NCI-H526 treated with DMSO at 0.1 percent for 48 hours (cell line): ENCODE measurements at regions not wholly inside any gene's neighbourhood (a gene's known extent, or its start where the extent isn't known, plus 50 kb on each side); places are given as distances from the start of the nearest gene placed in this dataset.
A peak's percentile ranks its signal among the peaks of the same experiment; 100 is the strongest.
"Not testable (repeated sequence)": the region's sequence is repeated elsewhere in the genome, so short reads cannot be mapped to it uniquely, and the experiment has no call there.

ENCODE experiments used
- DNase-seq: peaks from one replicate; lab custom pipeline; 2025; lab: John Stamatoyannopoulos, UW

GRCh38 chr7:133132906-133133305, 51.0 kb upstream of the CHCHD3 start:
- no peak for DNase-seq

GRCh38 chr7:133134810-133135209, 52.9 kb upstream of the CHCHD3 start:
- DNase-seq: no peak

DNA sequence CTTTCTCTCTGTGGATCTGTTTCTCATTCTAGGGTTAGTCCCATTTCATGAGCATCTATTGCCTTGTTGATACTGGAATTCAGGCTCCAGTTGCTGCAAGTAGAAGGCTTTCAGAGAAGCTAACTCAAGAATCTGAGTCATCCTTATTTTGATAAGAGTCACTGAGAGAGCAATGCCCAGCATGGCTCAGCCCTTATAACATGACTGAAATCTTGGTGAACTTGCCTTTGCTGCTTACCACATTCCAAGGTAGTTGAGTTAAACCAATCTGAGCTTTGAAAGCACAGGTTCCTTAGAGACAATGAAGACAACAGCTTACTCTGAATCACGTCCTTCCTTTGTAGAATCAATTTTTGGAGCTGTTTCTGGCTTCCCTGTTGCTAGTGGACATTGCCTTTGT, 53.6 kb upstream of the CHCHD3 start:
- no peak for DNase-seq

DNA sequence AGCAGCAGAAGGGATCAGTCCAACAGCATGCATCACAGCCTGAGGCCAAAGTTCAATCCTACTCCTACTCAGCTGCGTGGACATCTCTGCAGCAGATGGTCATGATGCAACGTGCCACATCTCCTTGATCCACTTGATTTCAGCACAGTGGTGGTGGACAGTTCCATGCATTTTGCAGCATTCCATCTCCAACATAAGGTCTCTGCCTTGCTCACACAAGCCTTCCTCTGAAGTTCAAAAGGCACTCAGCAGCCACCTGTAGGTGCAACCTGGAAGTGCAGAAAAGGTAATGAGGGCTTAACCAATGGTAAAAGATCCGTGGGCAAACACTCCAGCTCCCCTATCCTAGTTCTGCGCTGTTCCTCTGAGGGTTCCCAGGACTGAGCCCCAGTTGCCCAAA, 57.5 kb upstream of the CHCHD3 start:
- no peak for DNase-seq

GRCh38 chr7:133139801-133140200, 57.9 kb upstream of the CHCHD3 start:
- no peak for DNase-seq

DNA sequence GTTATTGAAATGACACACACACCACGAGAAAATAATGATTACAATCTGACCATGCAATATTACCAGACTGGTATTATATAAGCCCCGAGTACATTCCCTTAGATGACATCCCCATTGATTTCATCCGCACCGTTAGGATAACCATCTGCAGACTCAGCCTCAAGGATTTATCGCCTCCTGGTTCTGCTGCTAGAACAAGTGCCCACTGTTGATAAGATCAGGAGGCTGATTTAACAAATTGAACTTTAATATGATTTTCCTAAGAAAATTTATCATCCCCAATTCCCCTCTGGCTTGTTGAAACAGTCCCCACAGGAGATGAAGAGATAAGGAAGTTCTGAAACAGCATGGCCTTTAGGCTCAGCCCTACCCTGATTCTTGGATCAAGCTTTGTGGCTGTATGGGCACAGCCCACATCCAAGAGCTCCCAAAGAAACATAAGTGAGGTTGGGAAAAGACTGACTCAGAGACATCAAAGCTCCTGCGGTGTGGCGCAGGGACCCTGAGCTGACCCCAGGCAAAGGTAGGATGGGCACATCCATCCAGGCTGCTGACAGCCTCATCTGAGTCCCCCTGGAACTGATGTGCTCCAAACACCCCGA, 59.2 kb upstream of the CHCHD3 start:
- DNase-seq: no peak

- no peak for DNase-seq
These were observed 68.9 kb upstream of the CHCHD3 start for GRCh38 chr7:133150760-133151159.

DNA sequence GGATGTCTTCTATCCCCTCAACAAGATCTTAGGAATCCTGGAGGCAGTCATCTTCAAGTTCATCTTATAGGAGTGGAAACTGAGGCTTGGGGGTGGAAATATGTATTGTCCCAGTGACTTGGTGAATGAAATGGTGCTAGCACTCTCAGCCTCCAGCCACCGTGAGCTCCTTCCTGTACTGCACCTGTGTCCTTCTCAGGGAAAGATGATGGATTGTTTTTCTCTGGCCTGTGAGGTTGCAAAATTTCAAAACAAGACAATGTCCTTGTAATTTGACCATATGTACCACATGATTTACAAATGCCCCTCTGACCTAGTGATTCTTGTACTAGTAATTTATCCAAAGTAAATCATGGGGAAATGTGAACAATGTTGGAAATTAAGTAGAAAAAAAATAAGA, 71.0 kb upstream of the CHCHD3 start:
- no peak for DNase-seq

DNA sequence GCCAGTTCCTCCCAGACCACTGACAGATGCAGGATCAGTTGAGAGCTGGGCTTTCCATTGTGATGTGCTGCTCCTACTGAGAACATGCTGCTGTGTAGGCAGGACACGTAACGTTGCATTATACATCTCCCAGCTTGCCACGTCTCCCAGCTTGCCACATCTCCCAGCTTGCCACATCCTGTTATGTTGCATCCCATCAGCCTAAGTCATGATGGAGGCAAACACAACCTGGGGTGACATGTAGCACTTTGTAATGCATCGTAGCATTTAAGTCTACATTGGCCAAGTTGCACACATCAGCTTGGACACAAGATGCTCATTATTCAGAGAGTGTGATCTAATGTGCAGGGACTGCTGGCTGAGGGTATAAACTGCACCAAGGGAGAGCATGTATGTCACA, 73.3 kb upstream of the CHCHD3 start:
- no peak for DNase-seq

DNA sequence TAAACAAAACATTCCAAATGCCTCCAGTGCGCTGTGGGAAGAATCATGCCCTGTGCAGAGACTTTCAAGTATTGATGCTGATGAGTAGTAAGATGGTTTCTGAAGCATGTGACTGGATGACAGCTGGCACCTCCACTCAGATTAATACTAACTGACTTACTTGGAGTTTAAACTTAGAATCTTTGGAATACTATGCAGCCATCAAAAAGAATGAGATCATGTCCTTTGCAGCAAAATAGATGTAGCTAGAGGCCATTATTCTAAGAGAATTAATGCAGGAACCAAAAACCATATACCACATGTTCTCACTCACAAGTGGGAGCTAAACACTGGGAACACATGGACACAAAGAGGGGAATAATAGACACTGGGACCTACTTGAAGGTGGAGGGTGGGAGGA, 73.8 kb upstream of the CHCHD3 start:
- no peak for DNase-seq

GRCh38 chr7:133157045-133157444, 75.2 kb upstream of the CHCHD3 start:
- no peak for DNase-seq

- no peak for DNase-seq
These were observed 82.6 kb upstream of the CHCHD3 start for GRCh38 chr7:133164498-133164897.

DNA sequence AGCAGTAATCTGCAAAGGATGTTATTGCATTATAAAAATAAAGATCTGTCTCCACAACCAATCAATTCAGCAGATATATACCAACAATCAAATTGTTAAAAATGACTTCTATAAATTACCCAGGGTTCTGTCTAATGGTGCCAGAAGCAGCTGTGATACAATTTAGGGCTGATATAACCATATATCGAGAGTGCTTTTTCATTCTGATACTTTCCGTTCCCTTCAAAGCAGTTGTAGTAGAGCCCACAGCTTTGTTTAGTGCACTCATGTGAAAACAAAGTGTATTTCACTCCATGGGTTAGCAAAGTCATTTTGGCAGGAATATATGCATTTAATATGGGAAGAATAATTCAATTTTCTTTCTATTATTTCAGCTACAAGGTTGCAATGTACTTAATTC, 83.1 kb upstream of the CHCHD3 start:
- no peak for DNase-seq

GRCh38 chr7:133165529-133165928, 83.6 kb upstream of the CHCHD3 start:
- DNase-seq: peak; percentile 12

DNA sequence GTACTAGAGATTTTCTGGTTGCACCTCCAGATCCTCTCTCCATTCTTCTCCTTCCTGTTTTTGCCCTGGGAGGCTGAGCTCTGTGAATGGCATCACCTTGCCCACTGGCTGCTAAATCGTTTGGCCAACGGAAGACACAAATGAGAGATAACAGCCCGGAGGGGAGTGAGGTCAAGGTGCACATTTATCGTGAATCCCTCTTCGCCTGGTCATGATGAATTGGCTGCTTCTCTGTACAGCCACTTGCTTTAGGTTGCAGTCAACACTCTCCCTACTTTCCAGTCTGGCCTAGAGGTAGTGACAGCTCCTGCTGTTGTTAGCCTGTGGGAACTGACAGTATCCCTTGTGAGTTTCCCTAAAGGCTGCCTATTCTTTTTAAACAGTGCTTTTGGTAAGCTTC, 85.4 kb upstream of the CHCHD3 start:
- DNase-seq: no peak

DNA sequence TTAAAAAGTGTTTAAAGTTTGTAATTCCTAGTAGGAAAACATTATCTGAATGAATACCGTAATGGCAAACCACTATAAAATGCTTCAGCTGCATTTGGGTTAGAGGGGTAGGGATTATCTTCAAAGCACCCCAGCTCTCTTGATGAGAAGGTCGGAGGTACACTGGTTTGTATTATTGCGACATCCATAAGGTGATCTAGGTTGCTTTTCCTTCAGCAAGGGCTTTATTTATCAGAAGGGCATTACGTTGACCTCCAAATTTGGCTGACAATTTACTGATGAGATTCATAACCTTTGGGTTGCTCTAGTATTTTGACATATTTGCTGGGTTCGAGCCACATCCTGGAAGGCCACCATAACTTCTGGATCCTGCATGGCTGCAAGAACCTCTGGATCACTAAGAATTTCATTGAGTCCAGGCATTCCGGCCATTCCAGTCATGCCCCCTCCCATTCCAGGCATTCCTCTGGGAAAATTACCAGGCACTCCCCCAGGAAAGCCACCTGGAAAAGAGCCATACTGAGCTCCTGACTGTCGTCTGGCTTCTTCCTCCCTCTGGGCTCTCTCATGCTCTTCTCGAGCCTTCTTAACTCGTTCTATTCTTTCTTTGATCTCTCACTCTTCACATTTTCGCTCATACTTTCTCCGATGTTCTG, 83.6 kb upstream of the EXOC4 start:
- DNase-seq: not testable (repeated sequence)

- not testable (repeated sequence) for DNase-seq
These were observed 75.4 kb upstream of the EXOC4 start for GRCh38 chr7:133177476-133177875.

DNA sequence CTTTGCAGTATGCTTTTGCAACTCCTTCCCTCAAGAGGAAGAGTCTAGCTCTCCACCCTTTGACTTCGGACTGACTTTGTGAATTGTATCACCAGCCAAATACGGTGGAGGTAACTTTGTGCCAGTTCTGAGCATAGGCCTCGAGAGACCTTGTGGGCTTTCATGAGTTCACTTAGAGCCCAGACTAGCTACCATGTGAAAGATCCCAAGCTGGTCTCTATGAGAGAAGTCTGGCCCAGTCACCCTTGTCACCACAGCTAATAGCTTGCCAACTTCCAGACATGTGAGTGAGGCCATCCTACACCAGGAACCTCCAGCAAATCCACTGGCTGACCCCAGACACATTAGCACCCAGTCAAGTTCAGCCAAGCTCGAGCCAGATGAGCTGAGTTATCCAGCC, 72.2 kb upstream of the EXOC4 start:
- no peak for DNase-seq

GRCh38 chr7:133183042-133183794, 69.7 kb upstream of the EXOC4 start:
- no peak for DNase-seq

DNA sequence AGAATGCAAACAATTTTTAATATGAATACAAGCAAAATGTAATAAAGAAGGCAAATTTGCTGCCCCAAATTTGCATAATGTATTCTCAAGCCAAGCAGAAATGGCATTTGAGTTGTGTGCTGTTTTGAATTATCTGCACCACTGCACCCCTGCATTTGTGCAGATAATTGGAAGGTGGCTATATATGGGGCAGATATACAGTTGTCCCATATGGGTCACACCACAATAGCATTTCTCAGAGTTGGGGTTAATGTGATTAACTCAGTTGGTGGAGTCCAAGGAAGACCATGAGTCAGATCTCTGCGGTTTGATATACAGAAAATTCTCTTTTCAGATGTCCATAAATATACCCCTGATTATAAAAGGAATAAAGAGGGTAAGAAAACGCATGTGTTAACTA, 68.9 kb upstream of the EXOC4 start:
- DNase-seq: peak; percentile 53

DNA sequence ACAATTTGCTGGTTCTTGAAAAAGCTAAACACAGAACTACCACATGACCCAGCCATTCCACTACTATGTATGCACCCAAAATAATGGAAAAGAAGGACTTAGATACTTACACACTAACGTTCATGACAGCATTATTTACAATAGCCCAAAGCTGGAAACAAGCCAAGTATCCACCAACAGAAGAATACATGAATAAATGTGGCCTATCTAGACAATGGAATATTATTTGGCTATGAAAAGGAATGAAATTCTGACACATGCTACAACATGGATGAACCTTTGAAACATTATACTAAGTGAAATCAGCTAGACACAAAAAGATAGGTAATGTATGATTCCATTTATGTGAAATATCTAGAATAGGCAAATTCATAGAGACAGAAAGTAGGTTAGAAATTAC, 67.4 kb upstream of the EXOC4 start:
- DNase-seq: no peak

GRCh38 chr7:133186060-133186459, 66.8 kb upstream of the EXOC4 start:
- DNase-seq: no peak

DNA sequence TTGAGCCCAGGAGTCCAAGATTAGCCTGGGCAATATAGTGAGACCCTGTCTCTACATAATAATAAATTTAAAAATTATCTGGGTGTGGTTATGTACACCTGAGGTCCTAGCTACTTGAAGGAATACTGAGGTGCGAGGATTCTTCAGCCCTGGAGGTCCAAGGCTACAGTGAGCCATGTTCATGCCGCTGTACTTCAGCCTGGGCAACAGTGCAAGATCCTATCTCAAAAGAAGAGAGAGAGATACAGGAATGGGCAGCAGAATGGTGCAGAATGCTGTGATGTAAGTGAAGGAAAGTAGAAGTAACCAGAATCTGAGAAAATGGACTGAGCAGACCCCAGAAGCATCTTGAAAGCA, 62.7 kb upstream of the EXOC4 start:
- no peak for DNase-seq

DNA sequence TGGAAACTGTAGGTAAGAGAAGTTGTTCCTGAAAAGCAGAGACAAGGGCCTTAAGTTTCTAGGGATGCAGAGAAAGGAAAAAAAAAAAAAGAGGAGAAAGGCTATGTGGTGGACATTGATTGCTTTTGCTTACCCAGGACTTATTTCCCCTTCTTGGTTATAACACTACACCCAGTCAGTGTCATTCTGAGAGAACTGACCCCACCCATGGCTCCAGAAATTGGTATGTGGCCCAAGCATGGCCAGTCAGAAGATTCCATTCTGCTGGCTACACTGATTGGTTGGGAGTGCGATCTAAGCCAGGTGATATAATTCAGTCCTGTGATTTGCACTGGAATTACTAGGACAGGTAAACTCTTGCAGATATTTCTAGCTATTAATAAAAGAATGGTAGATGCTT, 62.2 kb upstream of the EXOC4 start:
- no peak for DNase-seq
